GM12873 (cell line): ENCODE measurements at regions not wholly inside any gene's neighbourhood (a gene's known extent, or its start where the extent isn't known, plus 50 kb on each side); places are given as distances from the start of the nearest gene placed in this dataset.

Experiments used
- CTCF ChIP-seq: IDR thresholded peaks from 2 replicates; pipeline ENCODE4 v1.5.1; 2012; ENCODE audit warnings: low read depth, mild to moderate bottlenecking, moderate library complexity, low read length, control low read depth; ENCODE audit not compliant: insufficient read depth; ENCODE audit errors: missing control alignments

GRCh38 chr13:85186356-85187045, 612.7 kb downstream of the SLITRK6 start:
- no peak for TF ChIP-seq CTCF

- no peak for TF ChIP-seq CTCF
These were observed 624.9 kb downstream of the SLITRK6 start for GRCh38 chr13:85174291-85174690.

GRCh38 chr13:85170372-85170771, 628.8 kb downstream of the SLITRK6 start:
- TF ChIP-seq CTCF, result no peak

GRCh38 chr13:85166891-85167290, 632.3 kb downstream of the SLITRK6 start:
- no peak for TF ChIP-seq CTCF

- TF ChIP-seq CTCF, result no peak
These were observed 636.2 kb downstream of the SLITRK6 start for GRCh38 chr13:85163063-85163462.

- TF ChIP-seq CTCF, result no peak
These were observed 651.2 kb downstream of the SLITRK6 start for GRCh38 chr13:85148009-85148408.

- TF ChIP-seq CTCF, result no peak
These were observed 656.8 kb downstream of the SLITRK6 start for GRCh38 chr13:85142351-85142927.
